Suprapubic skin (tissue), 4 donors: ENCODE measurements at regions not wholly inside any gene's neighbourhood (a gene's known extent, or its start where the extent isn't known, plus 50 kb on each side); places are given as distances from the start of the nearest gene placed in this dataset.

Experiments used
- CTCF ChIP-seq, 2 donors: fragments of 200-600 bp in 1 of 2; fragments of 450-650 bp in 1 of 2; sonication (generic) in 1 of 2; IDR thresholded peaks; one replicate each; pipeline ENCODE4 v1.5.1; 2016 to 2019; ENCODE audit warnings: antibody characterized with exemption in 2 of 2, mild to moderate bottlenecking in 1 of 2, moderate library complexity in 1 of 2
- EP300 ChIP-seq: sonication (generic); formaldehyde crosslinking; IDR thresholded peaks from one replicate; pipeline ENCODE4 v1.6.1; 2017; ENCODE audit warnings: antibody characterized with exemption
- POLR2A ChIP-seq, 2 donors: fragments of 450-650 bp; IDR thresholded peaks; one replicate each; pipeline ENCODE4 v1.6.1; 2017; ENCODE audit warnings: antibody characterized with exemption in 2 of 2, mild to moderate bottlenecking in 2 of 2, moderate library complexity in 2 of 2
- POLR2AphosphoS5 ChIP-seq, 3 donors: sonication (generic); formaldehyde crosslinking; IDR thresholded peaks; one replicate each; pipeline ENCODE4 v1.6.1; 2017; ENCODE audit warnings: antibody characterized with exemption in 3 of 3

DNA sequence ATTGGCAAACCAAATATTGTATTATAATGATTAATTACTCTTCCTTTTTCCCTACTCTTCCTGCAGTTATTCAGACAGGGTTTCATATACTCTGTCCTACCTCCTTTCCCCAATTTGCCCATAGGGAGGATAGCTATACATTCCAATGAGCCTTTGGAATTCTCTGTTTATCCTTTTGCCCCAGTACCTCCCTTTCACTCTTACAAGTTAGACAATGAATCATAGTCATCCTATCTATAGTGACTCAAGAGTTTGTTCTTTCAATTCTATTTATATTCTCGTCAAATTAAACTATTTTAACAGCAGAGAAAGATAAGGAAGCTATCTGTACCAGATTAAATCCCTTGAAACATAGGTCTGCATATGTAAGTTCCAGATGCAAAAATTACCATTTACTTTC is 437.5 kb downstream of the NR4A2 start:
- TF ChIP-seq CTCF (IDR thresholded peaks at IDR 0.05) (no peak), POLR2A (IDR thresholded peaks at IDR 0.05) (no peak), EP300 (no peak), POLR2AphosphoS5 (IDR thresholded peaks at IDR 0.05) (no peak)
